ENCODE measurements at regions not wholly inside any gene's neighbourhood (a gene's known extent, or its start where the extent isn't known, plus 50 kb on each side); places are given as distances from the start of the nearest gene placed in this dataset.
"Not testable (repeated sequence)": the region's sequence is repeated elsewhere in the genome, so short reads cannot be mapped to it uniquely, and the experiment has no call there.

GRCh38 chr18:76704589-76704988 lies 117.8 kb upstream of the ZNF236 start:
- H3K9me3 ChIP-seq (ENCODE audit: control insufficient read depth, insufficient read depth, low read depth, low read length); H3K27me3 ChIP-seq (ENCODE audit: control insufficient read depth, insufficient read depth, low read length); H3K4me3 ChIP-seq (ENCODE audit: low read depth, low read length); H3K9ac ChIP-seq (ENCODE audit: low read length); H3K27ac ChIP-seq (ENCODE audit: low read depth, low read length); H3K36me3 ChIP-seq (ENCODE audit: control insufficient read depth, insufficient read depth, low read length); H3K4me1 ChIP-seq (ENCODE audit: control insufficient read depth, insufficient read depth, low read length): not testable (repeated sequence)

- Histone ChIP-seq H3K4me1 (ENCODE audit: control insufficient read depth, insufficient read depth, low read length) (peaks cover 6% of the 10 kb centered on the region; the same call in 1 of the 2 replicates), H3K4me3 (ENCODE audit: low read depth, low read length) (no peak overlapping the region)
These were observed 122.4 kb upstream of the ZNF236 start for GRCh38 chr18:76699923-76700322.

GRCh38 chr18:76697441-76697901 lies 124.9 kb upstream of the ZNF236 start:
- H3K27ac ChIP-seq (ENCODE audit: low read depth, low read length), result no peak overlapping the region
- H3K4me1 ChIP-seq (ENCODE audit: control insufficient read depth, insufficient read depth, low read length), result peaks cover 6% of the 10 kb centered on the region; the same call in 1 of the 2 replicates
- H3K9ac ChIP-seq (ENCODE audit: low read length), result no peak overlapping the region
- no peaks in the 10 kb centered on the region for H3K27me3 ChIP-seq (ENCODE audit: control insufficient read depth, insufficient read depth, low read length)
- H3K4me3 ChIP-seq (ENCODE audit: low read depth, low read length), result no peak overlapping the region
- H3K9me3 ChIP-seq (ENCODE audit: control insufficient read depth, insufficient read depth, low read depth, low read length), result peaks cover 5% of the 10 kb centered on the region; the same call in 1 of the 2 replicates
- H3K36me3 ChIP-seq (ENCODE audit: control insufficient read depth, insufficient read depth, low read length), result no peaks in the 10 kb centered on the region

More at GRCh38 chr18:76699923-76700322, 122.4 kb upstream of the ZNF236 start:
- H3K27ac ChIP-seq (ENCODE audit: low read depth, low read length), result no peak overlapping the region
- H3K9ac ChIP-seq (ENCODE audit: low read length), result no peak overlapping the region
- H3K36me3 ChIP-seq (ENCODE audit: control insufficient read depth, insufficient read depth, low read length), result no peaks in the 10 kb centered on the region
- H3K27me3 ChIP-seq (ENCODE audit: control insufficient read depth, insufficient read depth, low read length), result no peaks in the 10 kb centered on the region
- H3K9me3 ChIP-seq (ENCODE audit: control insufficient read depth, insufficient read depth, low read depth, low read length), result no peaks in the 10 kb centered on the region

GRCh38 chr18:76691800-76692199 lies 130.6 kb upstream of the ZNF236 start:
- Histone ChIP-seq H3K36me3 (ENCODE audit: control insufficient read depth, insufficient read depth, low read length) (no peaks in the 10 kb centered on the region), H3K27ac (ENCODE audit: low read depth, low read length) (no peak overlapping the region), H3K4me3 (ENCODE audit: low read depth, low read length) (no peak overlapping the region), H3K9me3 (ENCODE audit: control insufficient read depth, insufficient read depth, low read depth, low read length) (peaks cover 5% of the 10 kb centered on the region; the same call in 1 of the 2 replicates), H3K27me3 (ENCODE audit: control insufficient read depth, insufficient read depth, low read length) (no peaks in the 10 kb centered on the region), H3K9ac (ENCODE audit: low read length) (no peak overlapping the region), H3K4me1 (ENCODE audit: control insufficient read depth, insufficient read depth, low read length) (peaks cover 9% of the 10 kb centered on the region)

GRCh38 chr18:76689646-76690264 lies 132.6 kb upstream of the ZNF236 start:
- Histone ChIP-seq H3K36me3 (ENCODE audit: control insufficient read depth, insufficient read depth, low read length) (no peaks in the 10 kb centered on the region), H3K4me3 (ENCODE audit: low read depth, low read length) (no peak overlapping the region), H3K27me3 (ENCODE audit: control insufficient read depth, insufficient read depth, low read length) (no peaks in the 10 kb centered on the region), H3K9ac (ENCODE audit: low read length) (no peak overlapping the region), H3K4me1 (ENCODE audit: control insufficient read depth, insufficient read depth, low read length) (peaks cover 9% of the 10 kb centered on the region), H3K9me3 (ENCODE audit: control insufficient read depth, insufficient read depth, low read depth, low read length) (peaks cover 5% of the 10 kb centered on the region; the same call in 1 of the 2 replicates), H3K27ac (ENCODE audit: low read depth, low read length) (no peak overlapping the region)

GRCh38 chr18:76688724-76689472 lies 133.5 kb upstream of the ZNF236 start:
- H3K27me3 ChIP-seq (ENCODE audit: control insufficient read depth, insufficient read depth, low read length), result no peaks in the 10 kb centered on the region
- H3K9ac ChIP-seq (ENCODE audit: low read length), result no peak overlapping the region
- peaks cover 5% of the 10 kb centered on the region; the same call in 1 of the 2 replicates for H3K9me3 ChIP-seq (ENCODE audit: control insufficient read depth, insufficient read depth, low read depth, low read length)
- H3K27ac ChIP-seq (ENCODE audit: low read depth, low read length), result no peak overlapping the region
- H3K4me1 ChIP-seq (ENCODE audit: control insufficient read depth, insufficient read depth, low read length), result peaks cover 9% of the 10 kb centered on the region
- no peak overlapping the region for H3K4me3 ChIP-seq (ENCODE audit: low read depth, low read length)
- no peaks in the 10 kb centered on the region for H3K36me3 ChIP-seq (ENCODE audit: control insufficient read depth, insufficient read depth, low read length)

- Histone ChIP-seq H3K4me3 (ENCODE audit: low read depth, low read length) (no peak overlapping the region), H3K9ac (ENCODE audit: low read length) (no peak overlapping the region), H3K36me3 (ENCODE audit: control insufficient read depth, insufficient read depth, low read length) (no peaks in the 10 kb centered on the region), H3K9me3 (ENCODE audit: control insufficient read depth, insufficient read depth, low read depth, low read length) (no peaks in the 10 kb centered on the region), H3K27ac (ENCODE audit: low read depth, low read length) (peak overlapping the region; percentile 15; the same call in 1 of the 2 replicates), H3K4me1 (ENCODE audit: control insufficient read depth, insufficient read depth, low read length) (peaks cover 9% of the 10 kb centered on the region), H3K27me3 (ENCODE audit: control insufficient read depth, insufficient read depth, low read length) (no peaks in the 10 kb centered on the region)
These were observed 134.9 kb upstream of the ZNF236 start for GRCh38 chr18:76687304-76687962.

- no peak overlapping the region for H3K4me3 ChIP-seq (ENCODE audit: low read depth, low read length)
- no peaks in the 10 kb centered on the region for H3K27me3 ChIP-seq (ENCODE audit: control insufficient read depth, insufficient read depth, low read length)
- peaks cover 9% of the 10 kb centered on the region for H3K4me1 ChIP-seq (ENCODE audit: control insufficient read depth, insufficient read depth, low read length)
- no peak overlapping the region for H3K9ac ChIP-seq (ENCODE audit: low read length)
- H3K36me3 ChIP-seq (ENCODE audit: control insufficient read depth, insufficient read depth, low read length), result no peaks in the 10 kb centered on the region
- no peaks in the 10 kb centered on the region for H3K9me3 ChIP-seq (ENCODE audit: control insufficient read depth, insufficient read depth, low read depth, low read length)
- peak overlapping the region; percentile 15; the same call in 1 of the 2 replicates for H3K27ac ChIP-seq (ENCODE audit: low read depth, low read length)
These were observed 135.6 kb upstream of the ZNF236 start for GRCh38 chr18:76686737-76687231.

GRCh38 chr18:76685860-76686259 lies 136.5 kb upstream of the ZNF236 start:
- Histone ChIP-seq H3K9me3 (ENCODE audit: control insufficient read depth, insufficient read depth, low read depth, low read length) (no peaks in the 10 kb centered on the region), H3K27me3 (ENCODE audit: control insufficient read depth, insufficient read depth, low read length) (no peaks in the 10 kb centered on the region), H3K27ac (ENCODE audit: low read depth, low read length) (no peak overlapping the region), H3K36me3 (ENCODE audit: control insufficient read depth, insufficient read depth, low read length) (no peaks in the 10 kb centered on the region), H3K4me1 (ENCODE audit: control insufficient read depth, insufficient read depth, low read length) (peaks cover 9% of the 10 kb centered on the region), H3K4me3 (ENCODE audit: low read depth, low read length) (no peak overlapping the region), H3K9ac (ENCODE audit: low read length) (no peak overlapping the region)

GRCh38 chr18:76685402-76685801 lies 137.0 kb upstream of the ZNF236 start:
- peaks cover 9% of the 10 kb centered on the region for H3K4me1 ChIP-seq (ENCODE audit: control insufficient read depth, insufficient read depth, low read length)
- H3K27me3 ChIP-seq (ENCODE audit: control insufficient read depth, insufficient read depth, low read length), result no peaks in the 10 kb centered on the region
- H3K36me3 ChIP-seq (ENCODE audit: control insufficient read depth, insufficient read depth, low read length), result no peaks in the 10 kb centered on the region
- no peak overlapping the region for H3K27ac ChIP-seq (ENCODE audit: low read depth, low read length)
- H3K4me3 ChIP-seq (ENCODE audit: low read depth, low read length), result no peak overlapping the region
- H3K9me3 ChIP-seq (ENCODE audit: control insufficient read depth, insufficient read depth, low read depth, low read length), result 0 out of 2 replicates have a peak, but pooled peaks cover 2% of the 10 kb centered on the region
- H3K9ac ChIP-seq (ENCODE audit: low read length), result no peak overlapping the region
